DOHH2 (cell line): ENCODE measurements at regions not wholly inside any gene's neighbourhood (a gene's known extent, or its start where the extent isn't known, plus 50 kb on each side); places are given as distances from the start of the nearest gene placed in this dataset.

Experiments used
- CTCF ChIP-seq: fragments of 200-600 bp; sonication (generic); IDR thresholded peaks from one replicate; pipeline ENCODE4 v1.5.1; 2014; ENCODE audit warnings: antibody characterized with exemption, mild to moderate bottlenecking, low read depth, low read length; ENCODE audit not compliant: poor library complexity, severe bottlenecking
- EZH2phosphoT487 ChIP-seq: fragments of 200-600 bp; sonication (generic); IDR thresholded peaks from 2 replicates; pipeline ENCODE4 v1.6.1; 2017; ENCODE audit warnings: borderline replicate concordance, mild to moderate bottlenecking, antibody characterized with exemption, low read length, moderate library complexity, mixed read lengths

DNA sequence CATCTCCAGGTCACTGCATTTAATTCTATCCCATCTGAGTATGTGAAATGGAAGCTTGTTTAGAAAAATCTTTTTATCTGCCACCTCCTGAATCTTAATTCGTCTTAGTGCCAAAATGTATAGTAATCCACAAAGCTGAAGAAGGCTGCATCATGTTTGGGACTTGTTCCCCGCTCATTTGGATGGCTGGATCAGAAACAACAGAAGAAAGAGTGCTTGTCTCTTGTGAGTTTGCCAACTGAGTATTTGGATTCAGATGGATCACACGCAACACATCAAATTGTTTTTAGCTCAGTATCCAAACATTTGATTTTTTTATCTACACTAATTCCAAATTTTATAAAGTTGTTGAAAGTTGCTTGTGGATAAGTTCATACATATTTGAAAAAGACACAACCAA, 197.2 kb upstream of the PAPPA start:
- TF ChIP-seq CTCF: no peak
- TF ChIP-seq EZH2phosphoT487: no peak
